T-helper 17 cell (primary cell): ENCODE measurements at regions not wholly inside any gene's neighbourhood (a gene's known extent, or its start where the extent isn't known, plus 50 kb on each side); places are given as distances from the start of the nearest gene placed in this dataset.

Experiments
- ATAC-seq: fragments of 150-1000 bp; cut with Tn5 transposase; 2 replicates; pipeline ENCODE4 v1.10.0; 2021; ENCODE audit warnings: mild to moderate bottlenecking, moderate library complexity
- DNase-seq, 3 donors: peaks; one replicate each; pipeline versions ENCODE4 v3.0.0 to v3.0.0-alpha.2; 2020 to 2021
- H3K9me3 ChIP-seq: one replicate; pipeline ENCODE4 v1.7.0; 2013; ENCODE audit warnings: low read length, mild to moderate bottlenecking; ENCODE audit not compliant: control insufficient read depth, poor library complexity, severe bottlenecking
- H3K27ac Mint-ChIP-seq: one replicate; pipeline ENCODE4 v1.8.0; 2022; ENCODE audit warnings: mild to moderate bottlenecking, moderate library complexity, mixed read lengths
- H3K27me3 Mint-ChIP-seq: one replicate; pipeline ENCODE4 v1.8.0; 2022; ENCODE audit warnings: mixed read lengths
- H3K36me3 Mint-ChIP-seq: one replicate; pipeline ENCODE4 v1.8.0; 2022; ENCODE audit warnings: low read depth, mixed read lengths
- H3K4me1 Mint-ChIP-seq: one replicate; pipeline ENCODE4 v1.8.0; 2022; ENCODE audit warnings: mild to moderate bottlenecking, mixed read lengths
- H3K4me3 Mint-ChIP-seq: one replicate; pipeline ENCODE4 v1.8.0; 2022; ENCODE audit warnings: mild to moderate bottlenecking, moderate library complexity, mixed read lengths

- Mint-ChIP-seq H3K4me1 (no peaks in the 10 kb centered on the region), H3K4me3 (no peak overlapping the region)
- ATAC-seq, result no peak
Observed at GRCh38 chr6:8780653-8781052, 345.3 kb upstream of the SLC35B3 start.

GRCh38 chr6:8764733-8765132, 329.4 kb upstream of the SLC35B3 start:
- Mint-ChIP-seq H3K27ac (no peak overlapping the region), H3K4me1 (no peaks in the 10 kb centered on the region), H3K27me3 (no peaks in the 10 kb centered on the region), H3K4me3 (no peak overlapping the region), H3K36me3 (no peaks in the 10 kb centered on the region)
- DNase-seq (no peak), ATAC-seq (no peak)
- no peaks in the 10 kb centered on the region for H3K9me3 ChIP-seq

More at GRCh38 chr6:8780653-8781052, 345.3 kb upstream of the SLC35B3 start:
- Mint-ChIP-seq H3K27ac (no peak overlapping the region), H3K27me3 (no peaks in the 10 kb centered on the region), H3K36me3 (no peaks in the 10 kb centered on the region)
- DNase-seq, result no peak
- H3K9me3 ChIP-seq, result no peaks in the 10 kb centered on the region

- Mint-ChIP-seq H3K27ac (no peak overlapping the region), H3K4me1 (no peaks in the 10 kb centered on the region), H3K4me3 (no peak overlapping the region), H3K36me3 (no peaks in the 10 kb centered on the region), H3K27me3 (no peaks in the 10 kb centered on the region)
- ATAC-seq (no peak), DNase-seq (no peak)
- H3K9me3 ChIP-seq, result no peaks in the 10 kb centered on the region
Observed at GRCh38 chr6:8760951-8761350, 325.6 kb upstream of the SLC35B3 start.

- no peak for DNase-seq
- Mint-ChIP-seq H3K4me1 (no peaks in the 10 kb centered on the region), H3K4me3 (no peak overlapping the region), H3K27me3 (no peaks in the 10 kb centered on the region), H3K27ac (no peak overlapping the region), H3K36me3 (no peaks in the 10 kb centered on the region)
- no peak for ATAC-seq
- no peaks in the 10 kb centered on the region for H3K9me3 ChIP-seq
Observed at GRCh38 chr6:8758412-8758811, 323.1 kb upstream of the SLC35B3 start.

GRCh38 chr6:8750627-8751026, 315.3 kb upstream of the SLC35B3 start:
- Mint-ChIP-seq H3K27me3 (no peaks in the 10 kb centered on the region), H3K4me1 (no peaks in the 10 kb centered on the region), H3K27ac (no peak overlapping the region), H3K4me3 (no peak overlapping the region), H3K36me3 (no peaks in the 10 kb centered on the region)
- no peak for DNase-seq
- no peaks in the 10 kb centered on the region for H3K9me3 ChIP-seq
- ATAC-seq, result no peak

DNA sequence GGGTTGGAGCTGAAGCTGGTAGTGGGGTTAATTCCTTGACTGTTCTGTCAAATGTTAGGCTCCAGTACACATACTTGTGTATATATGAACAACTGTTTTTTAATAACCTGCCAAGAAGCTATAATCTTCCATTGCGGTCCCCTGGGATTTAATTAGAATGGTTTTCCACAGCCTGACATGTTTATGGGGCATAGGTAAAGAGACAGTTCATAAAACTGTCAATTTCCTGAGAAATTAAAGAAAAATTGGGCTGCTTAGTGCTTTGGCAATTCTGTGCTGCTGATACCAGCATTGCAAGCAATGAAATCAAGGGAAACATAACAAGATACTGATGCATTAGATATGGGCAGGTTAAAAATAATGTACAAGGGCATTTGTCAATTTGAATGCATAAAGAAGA, 314.1 kb upstream of the SLC35B3 start:
- H3K36me3 Mint-ChIP-seq, result no peaks in the 10 kb centered on the region
- no peak for ATAC-seq

GRCh38 chr6:8743170-8743745, 307.9 kb upstream of the SLC35B3 start:
- Mint-ChIP-seq H3K27me3 (no peaks in the 10 kb centered on the region), H3K36me3 (no peaks in the 10 kb centered on the region), H3K4me1 (no peaks in the 10 kb centered on the region), H3K27ac (no peak overlapping the region), H3K4me3 (peak overlapping the region; percentile 19)
- no peaks in the 10 kb centered on the region for H3K9me3 ChIP-seq
- ATAC-seq (no peak), DNase-seq (no peak)

More for the DNA sequence above, 314.1 kb upstream of the SLC35B3 start:
- H3K9me3 ChIP-seq, result no peaks in the 10 kb centered on the region
- Mint-ChIP-seq H3K27me3 (no peaks in the 10 kb centered on the region), H3K4me3 (no peak overlapping the region), H3K4me1 (no peaks in the 10 kb centered on the region), H3K27ac (no peak overlapping the region)
- DNase-seq, result no peak

GRCh38 chr6:8739454-8739853, 304.1 kb upstream of the SLC35B3 start:
- no peaks in the 10 kb centered on the region for H3K9me3 ChIP-seq
- Mint-ChIP-seq H3K27me3 (no peaks in the 10 kb centered on the region), H3K4me1 (no peaks in the 10 kb centered on the region), H3K4me3 (no peak overlapping the region), H3K27ac (no peak overlapping the region), H3K36me3 (peaks cover 2% of the 10 kb centered on the region)
- no peak for DNase-seq
- no peak for ATAC-seq

GRCh38 chr6:8738951-8739350, 303.6 kb upstream of the SLC35B3 start:
- Mint-ChIP-seq H3K27me3 (no peaks in the 10 kb centered on the region), H3K27ac (no peak overlapping the region), H3K36me3 (peaks cover 2% of the 10 kb centered on the region), H3K4me1 (no peaks in the 10 kb centered on the region), H3K4me3 (no peak overlapping the region)
- no peaks in the 10 kb centered on the region for H3K9me3 ChIP-seq
- no peak for DNase-seq
- no peak for ATAC-seq

GRCh38 chr6:8736156-8736895, 301.0 kb upstream of the SLC35B3 start:
- Mint-ChIP-seq H3K36me3 (peaks cover 2% of the 10 kb centered on the region), H3K4me1 (no peaks in the 10 kb centered on the region)

GRCh38 chr6:8733879-8734278, 298.5 kb upstream of the SLC35B3 start:
- no peaks in the 10 kb centered on the region for H3K27me3 Mint-ChIP-seq
- H3K4me1 Mint-ChIP-seq, result no peaks in the 10 kb centered on the region
- peaks cover 2% of the 10 kb centered on the region for H3K36me3 Mint-ChIP-seq
- no peak overlapping the region for H3K4me3 Mint-ChIP-seq
- no peaks in the 10 kb centered on the region for H3K9me3 ChIP-seq
- DNase-seq (no peak), ATAC-seq (no peak)
- no peak overlapping the region for H3K27ac Mint-ChIP-seq

More at GRCh38 chr6:8736156-8736895, 301.0 kb upstream of the SLC35B3 start:
- H3K27ac Mint-ChIP-seq, result no peak overlapping the region
- ATAC-seq (no peak), DNase-seq (no peak)
- H3K27me3 Mint-ChIP-seq, result no peaks in the 10 kb centered on the region
- H3K9me3 ChIP-seq, result no peaks in the 10 kb centered on the region
- no peak overlapping the region for H3K4me3 Mint-ChIP-seq

GRCh38 chr6:8731874-8732273, 296.5 kb upstream of the SLC35B3 start:
- no peaks in the 10 kb centered on the region for H3K9me3 ChIP-seq
- no peak overlapping the region for H3K4me3 Mint-ChIP-seq
- H3K27ac Mint-ChIP-seq, result no peak overlapping the region
- no peaks in the 10 kb centered on the region for H3K4me1 Mint-ChIP-seq
- H3K27me3 Mint-ChIP-seq, result no peaks in the 10 kb centered on the region
- no peaks in the 10 kb centered on the region for H3K36me3 Mint-ChIP-seq
- DNase-seq (no peak), ATAC-seq (no peak)

DNA sequence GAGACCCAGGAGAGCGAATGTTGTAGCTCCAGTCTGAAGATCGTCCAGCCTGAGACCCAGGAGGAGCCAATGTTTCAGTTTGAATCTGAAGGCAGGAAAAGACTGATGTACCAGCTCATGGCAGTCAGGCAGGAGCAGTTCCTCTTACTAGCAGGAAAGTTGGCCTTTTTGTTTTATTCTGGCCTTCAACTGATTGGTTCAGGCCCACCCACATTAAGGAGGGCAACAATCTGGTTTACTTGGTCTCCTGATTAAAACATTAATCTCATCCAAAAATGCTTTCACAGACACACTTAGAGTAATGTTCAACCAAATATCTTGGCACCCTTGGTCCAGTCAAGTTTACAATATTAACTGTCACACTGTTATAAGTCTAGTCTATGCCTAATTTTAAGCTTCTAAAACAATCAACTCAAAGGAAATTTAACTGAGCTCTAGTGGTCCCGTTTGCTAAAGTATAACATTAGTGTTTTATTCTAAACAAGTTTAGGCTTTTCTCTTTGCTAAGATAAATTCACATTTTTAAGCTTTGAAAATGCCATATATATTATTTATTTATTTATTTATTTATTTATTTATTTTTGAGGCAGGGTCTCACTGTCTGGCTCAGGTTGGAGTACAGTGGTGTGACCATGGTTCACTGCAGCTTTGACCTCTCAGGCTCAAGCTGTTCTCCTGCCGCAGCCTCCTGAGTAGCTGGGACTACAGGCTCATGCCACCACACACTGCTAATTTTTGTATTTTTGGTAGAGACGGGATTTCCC, 275.5 kb upstream of the SLC35B3 start:
- peaks cover 3% of the 10 kb centered on the region for H3K9me3 ChIP-seq
- H3K27ac Mint-ChIP-seq, result no peak overlapping the region
- no peaks in the 10 kb centered on the region for H3K27me3 Mint-ChIP-seq
- no peak for DNase-seq
- no peak for ATAC-seq
- H3K36me3 Mint-ChIP-seq, result no peaks in the 10 kb centered on the region
- no peak overlapping the region for H3K4me3 Mint-ChIP-seq
- H3K4me1 Mint-ChIP-seq, result no peaks in the 10 kb centered on the region
